Ascending aorta (tissue), 2 donors: ENCODE measurements at regions not wholly inside any gene's neighbourhood (a gene's known extent, or its start where the extent isn't known, plus 50 kb on each side); places are given as distances from the start of the nearest gene placed in this dataset.

Experiments
- DNase-seq, 2 donors: peaks; one replicate each; pipeline ENCODE4 v3.0.0-alpha.2; 2019; ENCODE audit warnings: low spot score in 2 of 2
- H3K27ac ChIP-seq, 2 donors: fragments of 200-600 bp; sonication (generic); one replicate each; pipeline ENCODE4 v1.5.1; 2016 to 2017; ENCODE audit warnings: mild to moderate bottlenecking in 1 of 2
- H3K27me3 ChIP-seq: fragments of 200-600 bp; sonication (generic); one replicate; pipeline ENCODE4 v1.5.1; 2017
- H3K36me3 ChIP-seq, 2 donors: fragments of 200-600 bp; sonication (generic); one replicate each; pipeline ENCODE4 v1.5.1; 2016
- H3K4me1 ChIP-seq, 2 donors: fragments of 200-600 bp; sonication (generic); one replicate each; pipeline ENCODE4 v1.5.1; 2016 to 2017; ENCODE audit warnings: mild to moderate bottlenecking in 1 of 2
- H3K4me3 ChIP-seq, 2 donors: fragments of 200-600 bp; sonication (generic); one replicate each; pipeline ENCODE4 v1.5.1; 2016 to 2017; ENCODE audit warnings: mild to moderate bottlenecking in 1 of 2
- H3K9me3 ChIP-seq, 2 donors: fragments of 200-600 bp; sonication (generic); one replicate each; pipeline ENCODE4 v1.5.1; 2016
- CTCF ChIP-seq, 3 experiments: fragments of 200-600 bp in 2 of 3; fragments of 450-650 bp in 1 of 3; sonication (generic) in 2 of 3; IDR thresholded peaks; one replicate each; pipeline ENCODE4 v1.5.1; 2016 to 2019; ENCODE audit warnings: antibody characterized with exemption in 3 of 3, mild to moderate bottlenecking in 1 of 3, moderate library complexity in 1 of 3
- intact Hi-C: fragments of 100-400 bp; cut with DNase I; formaldehyde crosslinking; loops from one replicate; pipeline ENCODE4 v1.15.1; 2023

DNA sequence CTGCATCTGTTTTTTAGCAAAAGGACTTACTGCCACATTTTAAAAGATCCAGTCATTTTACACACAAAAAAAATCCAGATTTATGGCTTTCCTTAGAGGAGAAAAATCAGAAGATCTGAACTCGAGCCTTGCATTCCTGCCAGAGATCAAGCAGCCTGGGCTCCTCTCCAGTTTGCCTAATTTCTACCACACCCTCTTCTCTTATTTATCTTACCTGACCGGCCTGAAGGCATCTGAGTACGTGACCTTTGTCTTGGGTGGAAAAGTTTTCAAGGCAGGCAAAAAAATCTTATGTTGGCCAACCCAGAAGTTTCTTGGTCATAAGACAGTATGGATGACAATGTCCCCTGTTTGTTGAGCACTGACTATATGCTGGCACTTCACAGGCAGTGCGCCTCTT lies 60.3 kb downstream of the CHRD start:
- DNase-seq, result no peak
- intact Hi-C loops, result no loop called here
- Histone ChIP-seq H3K9me3 (peaks cover 0 to 6% of the 10 kb centered on the region in 2 donors), H3K36me3 (no peaks in the 10 kb centered on the region), H3K27ac (no peak overlapping the region), H3K4me3 (no peak overlapping the region), H3K4me1 (no peaks in the 10 kb centered on the region), H3K27me3 (no peaks in the 10 kb centered on the region)
- TF ChIP-seq CTCF (IDR thresholded peaks at IDR 0.05), result no peak

DNA sequence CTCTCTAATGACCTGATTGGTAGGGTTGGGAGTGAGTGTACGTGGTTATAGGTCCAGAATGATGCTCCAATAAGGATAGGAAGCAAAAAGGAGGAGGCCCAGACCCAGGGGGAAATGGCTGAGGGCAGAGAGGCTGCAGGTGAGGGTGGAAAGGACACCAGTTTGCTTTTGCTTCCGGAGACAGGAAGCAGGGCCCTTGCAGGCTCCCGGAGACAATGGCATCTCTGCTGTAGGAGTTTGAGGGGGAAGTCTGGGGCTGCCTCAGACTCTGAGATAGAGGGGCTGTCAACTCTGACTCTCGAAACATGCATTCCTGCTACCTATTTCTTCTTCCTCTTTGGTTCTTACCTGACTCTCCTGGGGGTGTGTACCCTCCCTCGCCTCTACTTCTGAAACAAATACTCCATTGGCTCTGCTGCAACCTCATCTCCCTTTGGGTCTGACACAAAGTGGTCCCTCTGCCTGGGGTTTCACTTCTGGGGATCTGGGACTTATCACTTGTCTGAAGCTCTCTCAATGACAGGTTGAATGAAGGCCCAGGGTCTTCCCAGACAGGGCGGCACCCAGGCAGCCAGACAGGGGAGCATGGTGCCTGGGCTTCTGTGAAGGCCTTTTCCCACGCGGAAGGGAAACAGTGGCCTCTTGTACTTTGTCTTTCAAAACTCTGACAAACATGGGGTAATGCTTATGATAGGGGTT lies 61.5 kb downstream of the CHRD start:
- H3K27ac ChIP-seq, result no peak overlapping the region
- intact Hi-C loops, result no loop called here
- H3K4me1 ChIP-seq, result no peaks in the 10 kb centered on the region
- peaks cover 0 to 6% of the 10 kb centered on the region in 2 donors for H3K9me3 ChIP-seq
- DNase-seq, result no peak
- TF ChIP-seq CTCF (IDR thresholded peaks at IDR 0.05), result no peak
- H3K27me3 ChIP-seq, result no peaks in the 10 kb centered on the region
- no peaks in the 10 kb centered on the region for H3K36me3 ChIP-seq
- H3K4me3 ChIP-seq, result no peak overlapping the region

DNA sequence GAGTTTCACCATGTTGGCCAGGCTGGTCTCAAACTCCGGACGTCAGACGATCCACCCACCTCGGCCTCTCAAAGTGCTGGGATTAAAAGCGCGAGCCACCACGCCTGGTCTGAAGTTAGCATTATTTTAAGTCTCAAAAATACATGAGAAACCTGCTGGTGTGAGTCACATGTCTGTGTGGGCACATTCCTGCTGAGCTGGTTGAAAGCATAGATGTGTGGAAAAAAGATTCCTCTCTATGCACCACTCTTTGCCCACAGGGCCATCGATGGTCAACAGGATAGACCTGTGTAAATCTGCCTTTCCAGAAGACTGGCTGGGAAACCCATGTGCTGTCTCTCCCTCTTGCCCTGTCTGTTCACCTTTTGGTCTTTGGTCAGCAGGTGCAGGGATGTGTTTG lies 63.5 kb downstream of the CHRD start:
- H3K27ac ChIP-seq, result no peak overlapping the region
- intact Hi-C loops, result no loop called here
- no peak overlapping the region for H3K4me3 ChIP-seq
- DNase-seq, result no peak
- no peak for TF ChIP-seq CTCF (IDR thresholded peaks at IDR 0.05)
- H3K36me3 ChIP-seq, result no peaks in the 10 kb centered on the region
- no peaks in the 10 kb centered on the region for H3K4me1 ChIP-seq
- peaks cover 0 to 4% of the 10 kb centered on the region in 2 donors for H3K9me3 ChIP-seq
- H3K27me3 ChIP-seq, result no peaks in the 10 kb centered on the region

- Histone ChIP-seq H3K27me3 (no peaks in the 10 kb centered on the region), H3K36me3 (no peaks in the 10 kb centered on the region), H3K4me3 (no peak overlapping the region), H3K9me3 (no peaks in the 10 kb centered on the region), H3K27ac (no peak overlapping the region), H3K4me1 (no peaks in the 10 kb centered on the region)
- DNase-seq, result no peak
- no peak for TF ChIP-seq CTCF (IDR thresholded peaks at IDR 0.05)
- intact Hi-C loops, result no loop called here
Measured at GRCh38 chr3:184443831-184444230, 64.0 kb downstream of the CHRD start.

GRCh38 chr3:184448321-184449160 lies 68.7 kb downstream of the CHRD start:
- no peak for DNase-seq
- no peaks in the 10 kb centered on the region for H3K4me1 ChIP-seq
- intact Hi-C loops, result no loop called here
- no peak for TF ChIP-seq CTCF (IDR thresholded peaks at IDR 0.05)
- no peaks in the 10 kb centered on the region for H3K27me3 ChIP-seq
- no peak overlapping the region for H3K4me3 ChIP-seq
- H3K27ac ChIP-seq, result no peak overlapping the region
- H3K36me3 ChIP-seq, result no peaks in the 10 kb centered on the region
- no peaks in the 10 kb centered on the region for H3K9me3 ChIP-seq
